Effector memory CD4-positive, alpha-beta T cell (primary cell): ENCODE measurements at regions not wholly inside any gene's neighbourhood (a gene's known extent, or its start where the extent isn't known, plus 50 kb on each side); places are given as distances from the start of the nearest gene placed in this dataset.

Source experiments
- DNase-seq, 3 donors: peaks; one replicate each; pipeline ENCODE4 v3.0.0-alpha.2; 2020
- H3K27ac ChIP-seq: 2 replicates; pipeline ENCODE4 v1.7.0; 2013; ENCODE audit warnings: mild to moderate bottlenecking, low read length, moderate library complexity; ENCODE audit not compliant: insufficient read depth, poor library complexity, severe bottlenecking
- H3K27me3 ChIP-seq: replicated peaks from 2 replicates; pipeline ENCODE4 v1.7.0; 2013; ENCODE audit warnings: mild to moderate bottlenecking, low read length; ENCODE audit not compliant: insufficient read depth, control insufficient read depth, poor library complexity, severe bottlenecking
- H3K36me3 ChIP-seq: 2 replicates; pipeline ENCODE4 v1.7.0; 2013; ENCODE audit warnings: mild to moderate bottlenecking, low read length, moderate library complexity; ENCODE audit not compliant: control insufficient read depth, insufficient read depth
- H3K4me1 ChIP-seq: 2 replicates; pipeline ENCODE4 v1.7.0; 2013; ENCODE audit warnings: low read length, mild to moderate bottlenecking; ENCODE audit not compliant: control insufficient read depth, insufficient read depth, poor library complexity, severe bottlenecking
- H3K4me3 ChIP-seq: 2 replicates; pipeline ENCODE4 v1.7.0; 2013; ENCODE audit warnings: low read length, low read depth, mild to moderate bottlenecking; ENCODE audit not compliant: insufficient read depth, poor library complexity, severe bottlenecking
- H3K9me3 ChIP-seq: 2 replicates; pipeline ENCODE4 v1.7.0; 2013; ENCODE audit warnings: mild to moderate bottlenecking, low read length, moderate library complexity; ENCODE audit not compliant: control insufficient read depth

- DNase-seq, result no peak
- H3K9me3 ChIP-seq, result no peaks in the 10 kb centered on the region
- H3K27ac ChIP-seq, result no peak overlapping the region
- no peak overlapping the region for H3K4me3 ChIP-seq
- H3K27me3 ChIP-seq, result no peaks in the 10 kb centered on the region
- H3K4me1 ChIP-seq, result no peaks in the 10 kb centered on the region
- no peaks in the 10 kb centered on the region for H3K36me3 ChIP-seq
These were observed 271.9 kb downstream of the SLC16A7 start for GRCh38 chr12:59867689-59868088.

GRCh38 chr12:59871779-59872178, 275.9 kb downstream of the SLC16A7 start:
- no peak for DNase-seq
- H3K36me3 ChIP-seq, result no peaks in the 10 kb centered on the region
- no peaks in the 10 kb centered on the region for H3K27me3 ChIP-seq
- H3K4me1 ChIP-seq, result no peaks in the 10 kb centered on the region
- no peak overlapping the region for H3K4me3 ChIP-seq
- no peak overlapping the region for H3K27ac ChIP-seq
- no peaks in the 10 kb centered on the region for H3K9me3 ChIP-seq

GRCh38 chr12:59873136-59873535, 277.3 kb downstream of the SLC16A7 start:
- Histone ChIP-seq H3K36me3 (no peaks in the 10 kb centered on the region), H3K4me3 (no peak overlapping the region)
- DNase-seq, result no peak

GRCh38 chr12:59874781-59875180, 279.0 kb downstream of the SLC16A7 start:
- Histone ChIP-seq H3K9me3 (no peaks in the 10 kb centered on the region), H3K27ac (no peak overlapping the region), H3K27me3 (peaks cover 4% of the 10 kb centered on the region), H3K36me3 (no peaks in the 10 kb centered on the region), H3K4me1 (no peaks in the 10 kb centered on the region), H3K4me3 (no peak overlapping the region)
- no peak for DNase-seq

More at GRCh38 chr12:59873136-59873535, 277.3 kb downstream of the SLC16A7 start:
- Histone ChIP-seq H3K9me3 (no peaks in the 10 kb centered on the region), H3K27me3 (no peaks in the 10 kb centered on the region), H3K27ac (no peak overlapping the region), H3K4me1 (no peaks in the 10 kb centered on the region)

- Histone ChIP-seq H3K27me3 (no peaks in the 10 kb centered on the region), H3K9me3 (no peaks in the 10 kb centered on the region), H3K36me3 (no peaks in the 10 kb centered on the region), H3K4me1 (no peaks in the 10 kb centered on the region), H3K4me3 (no peak overlapping the region), H3K27ac (no peak overlapping the region)
- DNase-seq, result no peak
These were observed 290.4 kb downstream of the SLC16A7 start for GRCh38 chr12:59886131-59886733.

GRCh38 chr12:59887178-59887577, 291.3 kb downstream of the SLC16A7 start:
- DNase-seq, result no peak
- no peaks in the 10 kb centered on the region for H3K9me3 ChIP-seq
- H3K36me3 ChIP-seq, result no peaks in the 10 kb centered on the region
- H3K27me3 ChIP-seq, result no peaks in the 10 kb centered on the region
- H3K27ac ChIP-seq, result no peak overlapping the region
- no peak overlapping the region for H3K4me3 ChIP-seq
- H3K4me1 ChIP-seq, result no peaks in the 10 kb centered on the region

GRCh38 chr12:59890896-59891579, 295.2 kb downstream of the SLC16A7 start:
- Histone ChIP-seq H3K27me3 (no peaks in the 10 kb centered on the region), H3K36me3 (no peaks in the 10 kb centered on the region), H3K9me3 (no peaks in the 10 kb centered on the region), H3K4me3 (no peak overlapping the region), H3K4me1 (no peaks in the 10 kb centered on the region), H3K27ac (no peak overlapping the region)
- DNase-seq, result no peak

- no peaks in the 10 kb centered on the region for H3K9me3 ChIP-seq
- no peaks in the 10 kb centered on the region for H3K36me3 ChIP-seq
- no peak overlapping the region for H3K4me3 ChIP-seq
- DNase-seq, result no peak
- no peaks in the 10 kb centered on the region for H3K27me3 ChIP-seq
- no peak overlapping the region for H3K27ac ChIP-seq
- no peaks in the 10 kb centered on the region for H3K4me1 ChIP-seq
These were observed 299.4 kb downstream of the SLC16A7 start for GRCh38 chr12:59895166-59895775.

GRCh38 chr12:59904874-59905521, 309.2 kb downstream of the SLC16A7 start:
- no peak overlapping the region for H3K27ac ChIP-seq
- H3K36me3 ChIP-seq, result no peaks in the 10 kb centered on the region
- H3K9me3 ChIP-seq, result no peaks in the 10 kb centered on the region
- DNase-seq, result no peak
- no peak overlapping the region for H3K4me3 ChIP-seq
- H3K4me1 ChIP-seq, result no peaks in the 10 kb centered on the region
- no peaks in the 10 kb centered on the region for H3K27me3 ChIP-seq

- no peak for DNase-seq
- no peaks in the 10 kb centered on the region for H3K27me3 ChIP-seq
These were observed 315.7 kb downstream of the SLC16A7 start for GRCh38 chr12:59911516-59911915.

More at GRCh38 chr12:59911516-59911915, 315.7 kb downstream of the SLC16A7 start:
- no peaks in the 10 kb centered on the region for H3K9me3 ChIP-seq
- no peak overlapping the region for H3K4me3 ChIP-seq
- H3K27ac ChIP-seq, result no peak overlapping the region
- no peaks in the 10 kb centered on the region for H3K36me3 ChIP-seq
- H3K4me1 ChIP-seq, result no peaks in the 10 kb centered on the region
